NB4 (cell line): ENCODE measurements at regions not wholly inside any gene's neighbourhood (a gene's known extent, or its start where the extent isn't known, plus 50 kb on each side); places are given as distances from the start of the nearest gene placed in this dataset.

ENCODE experiments used
- CTCF ChIP-seq: IDR thresholded peaks from one replicate; pipeline ENCODE4 v1.5.1; 2012; ENCODE audit warnings: low read depth, low read length
- MYC ChIP-seq: IDR thresholded peaks from 2 replicates; pipeline ENCODE4 v1.6.1; 2011; ENCODE audit warnings: low read depth, low read length
- POLR2A ChIP-seq: IDR thresholded peaks from 2 replicates; pipeline ENCODE4 v1.6.1; 2011; ENCODE audit warnings: mild to moderate bottlenecking; ENCODE audit not compliant: insufficient read length; ENCODE audit errors: extremely low read depth

- TF ChIP-seq MYC (no peak), POLR2A (no peak), CTCF (no peak)
Observed at GRCh38 chr11:38481391-38481790, 1883.4 kb upstream of the RAG2 start.
